Stimulated activated CD4-positive, alpha-beta T cell treated with anti-CD3 and anti-CD28 coated beads, Interleukin-15, amount 100 ng/mL, for 24 hours (primary cell): ENCODE measurements at regions not wholly inside any gene's neighbourhood (a gene's known extent, or its start where the extent isn't known, plus 50 kb on each side); places are given as distances from the start of the nearest gene placed in this dataset.
"Not testable (repeated sequence)": the region's sequence is repeated elsewhere in the genome, so short reads cannot be mapped to it uniquely, and the experiment has no call there.

Experiments used
- DNase-seq: peaks from one replicate; pipeline ENCODE4 v3.0.0-alpha.2; 2020

GRCh38 chr20:19875376-19876221 is 117.5 kb downstream of the RIN2 start:
- DNase-seq, result no peak

DNA sequence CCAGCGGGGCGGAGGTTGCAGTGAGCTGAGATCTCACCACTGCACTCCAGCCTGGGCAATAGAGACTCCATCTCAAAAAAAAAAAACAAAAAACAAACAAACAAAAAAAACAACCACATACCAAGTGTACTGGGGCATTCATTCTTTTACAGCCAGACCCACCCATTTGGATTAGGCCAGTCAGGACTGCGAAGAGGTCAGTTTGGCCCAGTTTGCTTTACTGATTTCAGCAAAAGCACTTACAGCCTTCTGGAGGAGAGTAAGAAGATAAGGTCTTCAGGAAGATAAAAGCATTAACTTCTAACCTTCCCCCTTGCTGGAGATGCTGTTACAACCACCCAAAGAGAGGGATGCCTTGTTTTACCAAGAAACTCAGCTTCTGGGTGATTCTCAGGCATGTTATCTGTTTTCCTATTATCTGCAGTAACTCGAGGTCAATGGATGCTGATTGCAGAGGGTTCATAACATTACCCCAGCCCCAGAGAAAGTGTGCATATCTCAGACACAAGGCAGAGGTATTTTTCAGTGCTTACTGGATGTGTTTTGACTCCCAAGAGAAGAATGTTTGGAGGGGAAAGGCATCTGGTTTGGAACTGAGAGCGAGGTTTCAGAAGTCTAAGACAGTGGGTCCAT is 118.9 kb downstream of the RIN2 start:
- DNase-seq, result no peak

DNA sequence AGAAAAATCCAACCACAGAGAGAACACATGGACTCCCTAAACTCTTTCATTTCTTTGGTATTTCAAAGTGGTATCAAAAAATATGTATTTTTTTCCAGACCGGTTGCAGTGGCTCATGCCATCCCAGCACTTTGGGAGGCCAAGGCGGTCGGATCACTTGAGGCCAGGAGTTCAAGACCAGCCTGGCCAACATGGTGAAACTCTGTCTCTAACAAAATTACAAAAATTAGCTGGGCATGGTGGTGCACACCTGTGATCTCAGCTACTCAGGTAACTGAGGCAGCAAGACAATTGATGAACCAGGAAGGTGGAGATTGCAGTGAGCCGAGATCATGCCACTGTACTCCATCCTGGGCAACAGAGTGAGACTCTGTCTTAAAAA is 121.8 kb downstream of the RIN2 start:
- DNase-seq, result not testable (repeated sequence)

DNA sequence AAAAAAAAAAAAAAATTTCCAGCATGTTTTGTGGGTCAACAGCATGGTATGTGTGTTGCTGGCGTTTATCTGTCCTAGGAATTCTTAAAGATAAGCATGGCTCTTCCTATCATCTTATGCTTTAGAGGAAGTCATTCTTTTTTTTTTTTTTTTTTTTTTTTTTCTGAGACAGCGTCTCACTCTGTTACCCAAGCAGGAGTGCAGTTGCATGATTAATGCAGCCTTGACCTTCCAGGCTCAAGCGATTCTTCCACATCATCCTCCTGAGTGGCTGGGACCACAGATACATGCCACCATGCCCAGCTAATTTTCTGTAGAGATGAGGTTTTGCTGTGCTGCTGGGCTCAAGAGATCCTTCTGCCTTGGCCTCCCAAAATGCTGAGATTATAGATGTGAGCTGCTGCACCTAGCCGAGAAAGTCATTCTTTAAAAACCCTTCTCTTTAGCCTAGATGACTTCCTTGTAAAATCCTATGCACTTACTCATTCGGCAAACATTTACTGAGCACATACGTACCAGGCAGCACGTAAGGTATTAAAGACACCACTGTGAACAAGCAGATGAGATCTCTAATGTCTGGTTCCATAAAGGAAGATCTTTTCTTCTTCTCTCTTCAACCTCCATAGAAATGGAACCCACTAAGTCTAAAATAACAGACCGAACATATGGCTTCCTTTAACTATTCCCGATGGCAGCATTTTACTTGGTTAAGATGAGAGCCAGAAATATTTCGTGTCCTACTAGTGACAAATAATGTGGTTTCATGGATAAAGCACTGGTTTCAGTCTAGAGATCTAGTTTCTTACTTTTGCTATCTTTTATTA is 122.4 kb downstream of the RIN2 start:
- no peak for DNase-seq

GRCh38 chr20:19881080-19881840 is 123.2 kb downstream of the RIN2 start:
- no peak for DNase-seq

- no peak for DNase-seq
Observed at GRCh38 chr20:19881990-19882389, 123.9 kb downstream of the RIN2 start.

GRCh38 chr20:19882446-19882845 is 124.4 kb downstream of the RIN2 start:
- no peak for DNase-seq

GRCh38 chr20:19883501-19883900 is 125.4 kb downstream of the RIN2 start:
- DNase-seq, result no peak

- DNase-seq, result no peak
Observed at GRCh38 chr20:19885594-19885938, 127.5 kb downstream of the RIN2 start.

GRCh38 chr20:19885939-19886660 is 128.0 kb downstream of the RIN2 start:
- DNase-seq, result no peak

- no peak for DNase-seq
Observed at GRCh38 chr20:19886661-19887288, 128.7 kb downstream of the RIN2 start.

GRCh38 chr20:19887556-19888268 is 129.4 kb upstream of the NAA20 start:
- no peak for DNase-seq

GRCh38 chr20:19888269-19888671 is 128.9 kb upstream of the NAA20 start:
- no peak for DNase-seq

- DNase-seq, result no peak
Observed at GRCh38 chr20:19889011-19889953, 127.9 kb upstream of the NAA20 start.

DNA sequence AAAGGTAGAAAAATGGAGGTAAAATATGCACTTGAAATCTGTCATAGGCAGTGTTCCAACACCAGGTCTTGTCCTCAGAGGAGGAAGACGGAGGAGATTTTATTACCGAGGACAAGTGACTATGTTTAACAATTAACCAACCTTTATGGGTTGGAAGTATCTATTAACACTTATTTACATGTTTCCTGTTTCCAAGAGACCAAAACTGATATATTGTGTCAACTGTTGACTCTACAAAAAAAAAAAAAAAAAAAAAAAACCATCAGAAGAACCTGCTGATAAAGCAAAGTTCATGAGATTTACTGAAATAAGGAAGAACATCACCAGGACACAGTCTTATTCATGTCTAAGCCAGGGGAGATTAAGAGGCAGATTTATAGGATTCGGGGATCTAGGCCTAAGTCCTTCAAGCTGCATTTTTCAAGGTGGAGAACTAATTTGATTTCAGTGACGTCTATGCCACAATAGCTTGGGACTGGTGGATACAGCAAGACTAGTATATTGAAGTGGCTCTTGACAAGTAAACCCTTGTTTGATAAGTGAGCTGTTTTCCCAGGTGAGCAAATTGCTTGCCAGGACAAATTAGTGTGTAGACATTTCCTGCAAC is 126.6 kb upstream of the NAA20 start:
- no peak for DNase-seq

- DNase-seq, result no peak
Observed at GRCh38 chr20:19893356-19893755, 123.8 kb upstream of the NAA20 start.

DNA sequence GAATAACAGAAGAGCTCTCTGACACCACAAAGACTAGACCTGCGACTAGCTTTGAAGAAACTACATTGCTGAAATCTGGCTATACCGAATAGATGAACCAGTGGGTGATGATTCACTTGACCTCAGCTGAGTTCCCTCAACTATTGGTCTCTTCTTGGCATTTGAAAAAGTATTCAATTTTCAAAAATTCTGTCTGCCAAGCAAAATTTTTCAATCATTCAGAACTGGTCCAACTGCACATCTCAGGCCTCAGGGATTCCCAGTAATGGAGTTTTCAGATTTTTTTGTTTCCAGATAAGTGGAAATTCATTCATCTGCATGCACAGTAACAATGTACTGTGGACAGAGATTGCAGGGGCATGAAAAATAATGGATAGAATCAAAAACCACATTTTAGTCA is 121.4 kb upstream of the NAA20 start:
- DNase-seq, result no peak

GRCh38 chr20:19897891-19898290 is 119.3 kb upstream of the NAA20 start:
- DNase-seq, result no peak

DNA sequence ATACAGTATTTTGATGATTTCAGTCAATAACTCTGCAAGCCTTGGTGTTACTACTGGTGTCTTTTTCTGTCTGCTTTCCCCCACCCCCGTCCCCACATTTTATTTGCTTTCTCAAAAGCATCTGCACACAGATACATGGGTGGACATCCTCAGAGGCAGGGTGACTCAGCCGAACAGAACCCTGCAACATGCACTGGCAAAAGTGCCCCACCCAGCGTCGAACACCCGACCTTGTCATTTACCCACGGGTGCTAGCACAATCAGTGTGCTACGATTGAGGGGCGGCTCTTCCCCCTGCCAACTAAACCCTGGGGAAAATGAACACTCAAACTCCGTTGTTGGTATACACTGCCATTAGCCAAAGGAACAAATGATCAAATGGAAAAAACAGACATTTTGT is 115.9 kb upstream of the NAA20 start:
- no peak for DNase-seq
